Fibroblast of skin of back (primary cell): ENCODE measurements at regions not wholly inside any gene's neighbourhood (a gene's known extent, or its start where the extent isn't known, plus 50 kb on each side); places are given as distances from the start of the nearest gene placed in this dataset.
"Not testable (repeated sequence)": the region's sequence is repeated elsewhere in the genome, so short reads cannot be mapped to it uniquely, and the experiment has no call there.

ENCODE experiments used
- DNase-seq: peaks from one replicate; pipeline ENCODE4 v3.0.0-alpha.2; 2013

DNA sequence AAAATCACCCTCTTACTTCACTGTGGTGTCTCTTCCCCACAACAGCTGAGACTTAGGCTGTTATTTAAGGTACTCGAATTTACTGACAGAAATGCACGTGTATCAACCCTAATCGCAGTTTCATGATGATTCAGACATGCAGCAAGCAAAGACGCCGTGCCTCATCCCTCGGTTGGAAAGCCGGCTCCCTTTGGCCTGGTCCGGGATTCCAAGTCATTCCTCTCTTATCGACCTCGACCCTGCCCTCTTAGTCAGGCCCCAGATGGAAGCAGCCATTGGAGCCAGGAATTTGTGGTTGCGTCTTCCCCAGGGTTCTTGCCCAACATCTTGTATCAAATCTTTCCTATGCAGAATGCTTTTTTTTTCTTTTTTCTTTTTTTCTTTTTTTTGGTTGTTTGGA, 229.5 kb downstream of the GATA3 start:
- no peak for DNase-seq

DNA sequence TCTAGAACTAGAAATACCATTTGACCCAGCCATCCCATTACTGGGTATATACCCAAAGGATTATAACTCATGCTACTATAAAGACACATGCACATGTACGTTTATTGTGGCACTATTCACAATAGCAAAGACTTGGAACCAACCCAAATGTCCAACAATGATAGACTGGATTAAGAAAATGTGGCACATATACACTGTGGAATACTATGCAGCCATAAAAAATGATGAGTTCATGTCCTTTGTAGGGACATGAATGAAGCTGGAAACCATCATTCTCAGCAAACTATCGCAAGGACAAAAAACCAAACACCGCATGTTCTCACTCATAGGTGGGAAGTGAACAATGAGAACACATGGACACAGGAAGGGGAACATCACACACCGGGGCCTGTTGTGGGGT, 231.5 kb downstream of the GATA3 start:
- not testable (repeated sequence) for DNase-seq

DNA sequence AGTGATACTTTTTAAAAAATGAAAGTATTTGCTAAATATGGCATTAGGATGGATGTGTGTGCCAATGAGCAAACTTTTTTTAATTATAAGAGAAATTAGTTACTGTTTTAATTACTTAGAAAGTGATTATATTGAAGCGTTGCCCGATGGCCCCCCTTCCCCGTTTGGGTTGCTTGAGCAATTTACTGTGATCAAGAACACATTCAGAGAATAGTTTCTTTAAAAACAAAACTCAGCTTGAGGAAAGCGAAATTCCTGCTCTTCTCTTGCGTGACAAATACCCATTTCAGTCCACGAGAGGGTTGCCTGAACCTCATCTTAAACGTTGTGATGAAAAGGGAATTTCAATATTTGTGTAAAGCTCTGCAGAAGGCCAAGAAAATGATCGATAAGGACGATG, 234.1 kb downstream of the GATA3 start:
- no peak for DNase-seq

DNA sequence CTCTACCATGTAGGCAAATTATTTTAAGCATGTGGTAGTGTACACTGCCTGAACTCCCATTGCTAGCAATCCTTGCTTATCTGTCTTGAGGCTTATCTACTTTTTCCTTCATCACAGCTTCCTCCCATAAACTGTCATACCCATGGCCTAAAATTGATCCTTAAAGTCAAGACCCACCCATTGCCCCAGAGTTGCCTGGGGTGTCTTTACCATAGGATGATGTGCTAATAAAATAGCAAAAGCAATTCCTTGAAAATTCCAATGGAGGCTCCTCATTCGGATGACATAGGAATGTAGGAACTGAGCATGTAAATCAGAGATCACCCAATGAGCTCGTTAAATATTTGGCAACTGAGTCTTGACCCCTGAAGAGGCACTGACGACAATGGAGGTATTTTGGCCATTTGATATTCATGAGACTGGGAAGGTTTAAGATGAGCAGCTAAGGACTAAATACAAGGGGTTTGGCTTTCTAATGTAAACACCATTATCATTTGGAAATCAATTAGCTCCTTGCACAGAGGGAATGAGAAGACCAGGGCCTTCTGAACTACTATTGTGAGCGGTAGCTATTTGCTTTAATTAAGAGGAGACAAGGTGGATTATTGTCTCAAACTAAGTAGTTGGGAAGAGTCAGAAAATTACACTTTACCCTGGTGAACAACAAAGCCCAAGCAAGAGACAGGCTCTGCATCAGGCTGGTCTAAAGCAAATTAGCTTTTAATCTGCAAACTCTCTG, 234.9 kb downstream of the GATA3 start:
- DNase-seq: no peak

DNA sequence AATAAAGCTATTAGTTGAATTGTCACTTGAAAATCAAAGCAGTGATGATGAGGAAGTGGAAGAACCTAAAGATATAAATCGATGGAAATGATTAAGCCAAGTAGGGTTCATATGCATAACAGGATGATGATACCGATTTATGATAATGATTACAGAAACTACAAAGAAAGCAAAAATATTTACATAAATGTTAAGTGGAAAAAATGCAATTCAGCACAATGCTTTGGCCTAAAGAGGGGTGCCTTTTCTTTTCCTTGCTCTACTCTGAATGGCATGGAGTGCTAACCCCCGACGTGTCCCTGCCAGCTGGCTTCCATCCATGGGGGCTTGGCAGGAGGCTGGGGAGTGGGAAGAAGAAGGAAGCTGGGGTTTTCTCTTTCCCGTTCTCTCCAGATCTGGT, 240.3 kb downstream of the GATA3 start:
- DNase-seq: no peak

DNA sequence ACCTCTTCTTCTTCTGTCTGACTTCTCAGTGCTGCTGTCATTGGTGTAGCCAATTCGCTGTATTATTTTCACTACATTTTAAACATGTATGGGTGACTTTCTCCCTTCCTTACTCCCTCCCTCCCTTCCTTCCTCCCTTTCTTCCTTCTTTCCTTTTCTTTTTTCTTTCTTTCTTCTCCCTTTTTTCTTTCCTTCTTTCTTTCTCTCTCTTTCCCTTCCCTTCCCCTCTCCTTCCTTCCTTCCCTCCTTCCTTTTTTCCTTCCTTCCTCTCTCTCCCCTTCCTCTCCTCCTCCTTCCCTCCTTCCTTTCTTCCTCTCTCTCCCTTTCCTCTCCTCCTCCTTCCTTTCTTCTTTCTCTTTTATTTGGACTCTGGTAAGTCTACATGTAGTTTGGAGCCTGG, 240.8 kb downstream of the GATA3 start:
- DNase-seq: no peak

DNA sequence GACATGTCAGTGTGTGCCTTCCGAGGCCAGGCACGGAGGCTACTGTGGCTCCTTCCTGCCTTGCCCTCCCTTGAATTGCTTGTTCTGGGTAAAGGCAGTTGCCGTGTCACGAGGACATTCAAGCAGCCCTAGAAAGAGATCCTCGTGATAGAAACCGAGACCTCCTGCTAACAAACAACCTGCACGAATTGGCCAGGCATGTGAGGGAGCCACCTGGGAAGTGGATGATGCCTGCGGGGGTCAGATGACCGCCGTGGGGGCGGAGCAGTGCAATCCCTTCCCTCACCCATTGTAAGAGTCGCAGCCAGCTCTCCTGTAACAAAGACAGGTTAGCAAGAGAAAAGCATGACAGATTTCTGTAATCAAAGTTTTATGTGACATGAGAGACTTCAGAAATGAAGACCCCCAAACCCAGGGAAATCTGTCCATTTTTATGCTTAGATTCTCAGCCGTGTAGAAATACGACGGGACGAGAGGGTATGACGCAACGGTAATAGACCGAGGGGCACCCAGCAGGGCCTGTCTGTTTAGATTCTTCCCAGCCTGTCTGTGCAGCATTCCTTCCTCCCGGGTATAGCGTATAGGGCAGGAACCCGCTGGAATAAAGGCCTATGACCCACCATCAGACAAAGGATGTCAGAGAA, 241.7 kb downstream of the GATA3 start:
- no peak for DNase-seq

DNA sequence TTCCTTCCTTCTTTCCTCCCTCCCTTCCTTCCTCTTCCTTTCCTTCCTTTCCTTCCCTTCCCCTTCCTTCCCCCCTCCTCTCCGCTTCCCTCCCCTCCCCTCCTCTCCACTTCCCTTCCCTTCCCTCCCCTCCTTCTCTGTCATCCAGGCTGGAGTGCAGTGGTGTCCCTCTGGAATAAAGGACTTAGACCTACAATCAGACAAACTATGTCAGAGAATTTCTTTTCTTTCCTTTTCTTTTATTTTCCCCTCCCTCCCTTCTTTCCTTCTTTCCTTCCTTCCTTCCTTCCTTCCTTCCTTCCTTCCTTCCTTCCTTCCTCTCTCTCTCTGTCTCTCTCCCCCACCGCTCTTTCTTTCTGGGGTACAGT, 242.2 kb downstream of the GATA3 start:
- no peak for DNase-seq

DNA sequence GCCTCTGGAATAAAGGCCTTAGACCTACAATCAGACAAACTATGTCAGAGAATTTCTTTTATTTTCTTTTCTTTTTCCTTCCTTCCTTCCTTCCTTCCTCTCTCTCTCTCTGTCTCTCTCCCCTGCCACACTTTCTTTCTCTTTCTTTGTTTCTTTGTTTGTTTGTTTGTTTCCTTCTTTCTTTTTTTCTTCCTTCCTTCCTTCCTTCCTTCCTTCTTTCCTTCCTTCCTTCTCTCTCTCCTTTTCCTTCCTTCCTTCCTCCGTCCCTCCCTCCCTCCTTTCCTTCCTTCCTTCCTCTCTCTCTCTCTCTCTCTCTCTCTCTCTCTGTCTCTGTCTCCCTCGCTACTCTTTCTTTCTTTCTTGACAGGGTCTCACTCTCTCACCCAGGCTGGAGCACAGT, 242.6 kb downstream of the GATA3 start:
- DNase-seq: no peak

DNA sequence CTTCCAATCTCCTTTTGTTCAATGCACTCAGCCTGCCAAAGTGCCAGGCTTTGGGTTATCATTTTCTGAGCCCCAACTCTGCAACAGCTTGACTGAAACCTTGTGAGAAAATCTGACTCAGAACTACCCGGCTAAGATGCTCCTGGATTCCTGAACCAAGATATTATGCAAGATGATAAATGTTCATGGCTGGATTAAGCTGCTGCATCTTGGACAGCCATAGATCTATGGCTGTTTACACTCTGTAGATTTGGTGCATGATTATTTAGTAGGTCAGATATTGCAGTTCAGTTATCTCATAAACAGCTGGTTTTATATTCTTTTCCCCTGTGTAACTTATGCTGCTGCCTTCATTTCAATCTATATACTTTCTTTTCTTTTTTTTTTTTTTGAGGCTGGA, 243.5 kb downstream of the GATA3 start:
- no peak for DNase-seq

DNA sequence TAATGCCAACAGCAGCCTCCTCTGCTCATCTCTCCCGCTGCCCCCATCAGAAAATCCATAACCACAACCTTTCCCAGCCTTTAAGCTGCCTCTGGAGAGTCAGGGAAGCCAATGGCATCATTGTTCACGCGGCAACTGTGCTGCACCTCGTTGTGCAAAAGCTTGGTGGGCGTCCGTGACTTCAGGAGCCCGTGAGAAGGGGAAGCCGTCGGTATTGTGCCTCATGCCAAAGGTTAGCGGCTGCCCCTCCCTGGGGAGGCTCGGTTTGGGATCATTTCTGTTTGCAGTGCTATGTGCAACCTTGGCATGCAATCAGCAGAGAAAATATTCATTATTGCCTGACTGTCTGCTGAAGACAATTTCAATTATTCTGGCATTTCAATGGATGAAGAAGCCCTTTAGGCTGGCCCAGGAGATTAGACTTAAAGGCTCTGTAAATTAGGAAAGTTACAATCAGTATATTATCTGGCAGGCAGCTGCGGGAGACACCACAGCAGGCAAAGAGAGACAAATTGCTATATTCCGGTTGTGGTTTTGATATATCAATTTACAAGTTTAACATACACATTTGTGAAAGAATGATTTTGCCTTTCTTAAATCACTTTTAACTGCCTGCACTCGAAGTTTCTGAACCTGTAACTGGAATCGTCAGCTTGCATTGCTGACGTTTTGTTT, 244.5 kb downstream of the GATA3 start:
- no peak for DNase-seq

DNA sequence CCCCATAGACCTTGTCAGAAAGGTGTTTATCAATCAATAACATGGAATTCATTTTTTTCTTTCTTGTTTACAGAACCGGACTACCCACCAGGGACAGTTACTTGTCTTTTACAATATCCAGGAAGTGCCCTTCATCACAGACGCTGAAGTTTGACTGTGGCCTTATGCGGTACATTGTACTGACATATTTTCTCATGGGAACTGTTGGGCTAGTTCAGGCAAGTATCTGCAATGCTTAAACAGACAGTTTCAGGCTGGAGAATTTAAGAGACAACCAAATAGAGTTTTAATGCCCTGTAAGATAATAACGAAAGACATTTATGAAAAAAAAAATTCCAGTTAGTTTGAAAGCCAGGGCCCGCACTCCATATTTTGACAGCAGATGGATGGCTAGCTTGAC, 246.4 kb downstream of the GATA3 start:
- DNase-seq: no peak

DNA sequence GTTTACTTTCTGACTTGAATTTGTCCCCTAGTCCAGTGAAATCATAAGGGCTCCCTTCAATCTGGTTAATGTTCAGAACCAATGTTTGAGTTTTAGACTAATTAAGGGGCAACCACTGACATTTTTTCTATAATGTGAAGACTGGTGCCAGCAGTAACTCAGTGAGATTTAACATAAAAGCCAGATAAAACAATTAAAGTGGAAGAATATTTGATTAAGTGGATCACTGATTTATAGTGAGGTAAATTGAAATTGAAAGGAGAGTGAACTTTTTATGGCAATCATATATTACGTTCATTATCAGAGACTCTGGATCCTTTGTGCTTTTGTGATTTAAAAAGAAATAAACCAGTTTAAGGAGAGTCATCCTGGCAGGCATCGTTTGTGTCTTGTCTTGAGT, 246.8 kb downstream of the GATA3 start:
- no peak for DNase-seq

DNA sequence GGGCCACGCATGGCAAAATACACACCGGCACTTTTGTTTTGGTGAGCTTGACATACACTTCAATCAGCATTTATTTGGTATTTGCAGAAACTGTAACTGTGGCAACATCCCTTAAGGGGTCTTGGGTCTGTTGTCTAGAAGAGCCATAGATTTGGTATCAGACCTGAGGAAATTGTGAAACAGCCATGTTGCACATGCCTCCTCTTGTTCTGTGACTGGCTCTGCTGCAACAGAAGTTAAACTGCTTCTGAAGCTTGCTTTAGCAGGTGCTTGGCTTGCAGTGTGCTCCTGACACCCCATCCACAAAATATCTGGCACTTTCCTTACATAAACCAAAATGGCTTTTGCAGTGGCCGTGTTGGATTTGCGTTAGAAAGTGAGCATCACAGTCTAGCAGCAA, 247.3 kb downstream of the GATA3 start:
- DNase-seq: no peak

DNA sequence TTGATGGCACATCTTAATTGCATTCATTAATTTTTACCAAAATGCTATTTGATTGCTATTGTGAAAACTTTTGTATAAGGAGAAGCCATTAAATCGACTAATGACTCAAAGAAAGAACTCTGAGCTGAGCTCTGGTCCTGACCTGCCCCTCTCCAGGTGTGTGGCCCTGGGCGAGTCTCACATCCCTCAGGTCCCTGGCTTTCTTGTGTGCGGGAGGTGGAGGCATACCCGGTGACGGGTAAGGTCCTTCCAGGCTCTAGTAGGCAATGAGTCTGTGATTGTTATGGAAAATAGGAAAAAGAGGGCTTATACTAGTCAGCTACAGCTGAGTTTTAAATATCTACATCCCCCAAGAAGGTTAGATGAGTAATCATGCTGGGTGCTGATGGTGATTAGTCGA, 248.1 kb downstream of the GATA3 start:
- DNase-seq: no peak

DNA sequence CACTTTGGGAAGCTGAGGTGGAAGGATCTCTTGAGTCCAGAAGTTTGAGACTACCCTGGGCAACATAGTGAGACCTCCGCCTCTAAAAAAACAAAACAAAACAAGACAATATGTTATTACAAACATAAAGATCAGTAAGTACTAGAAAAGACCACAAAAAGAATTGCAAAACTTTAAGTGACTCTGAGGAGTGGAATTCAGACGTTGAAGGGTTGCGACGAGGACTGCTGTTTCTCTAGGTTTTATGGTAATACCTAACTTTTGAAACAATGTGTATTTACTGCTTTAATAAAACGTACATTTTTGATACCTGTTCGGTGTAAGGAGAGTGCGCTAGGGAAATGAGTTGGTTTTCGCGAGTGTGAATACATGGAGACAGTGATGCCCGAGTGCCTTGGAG, 250.4 kb downstream of the GATA3 start:
- no peak for DNase-seq

DNA sequence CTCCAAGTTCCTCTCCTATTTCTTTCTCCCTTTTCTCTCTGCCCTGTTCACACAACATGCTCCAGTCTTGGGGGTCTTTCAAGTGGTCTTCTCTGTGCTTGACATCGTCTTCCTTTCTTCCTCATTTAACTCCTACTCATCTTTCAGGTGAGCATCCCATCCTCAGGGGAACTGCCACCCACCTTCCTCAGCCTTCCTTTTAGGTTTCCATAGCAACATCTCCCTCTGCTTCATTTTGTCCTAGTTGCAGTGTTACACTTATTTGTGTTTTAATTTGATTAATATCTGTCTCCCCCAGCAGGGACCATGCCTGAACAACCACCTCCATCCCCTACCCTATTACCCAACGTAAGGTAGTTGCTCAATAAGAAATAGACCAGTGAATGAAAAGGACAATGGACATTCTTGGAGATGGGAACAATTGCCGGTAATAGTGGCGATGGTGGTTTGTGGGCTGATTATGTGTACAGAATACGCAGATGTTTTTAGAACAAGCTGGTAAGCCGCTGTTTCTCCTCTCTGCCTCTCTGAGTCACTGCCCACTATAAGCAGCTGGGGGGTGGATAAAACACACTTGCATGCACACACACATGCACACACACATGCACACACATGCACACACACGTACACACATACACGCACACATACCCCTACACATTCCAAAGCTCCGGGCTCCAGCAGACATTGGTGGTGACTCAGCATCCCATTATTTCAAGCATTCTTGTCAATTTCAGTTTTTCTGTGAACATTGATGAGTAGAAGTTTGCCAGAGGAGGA, 251.6 kb downstream of the GATA3 start:
- DNase-seq: no peak

DNA sequence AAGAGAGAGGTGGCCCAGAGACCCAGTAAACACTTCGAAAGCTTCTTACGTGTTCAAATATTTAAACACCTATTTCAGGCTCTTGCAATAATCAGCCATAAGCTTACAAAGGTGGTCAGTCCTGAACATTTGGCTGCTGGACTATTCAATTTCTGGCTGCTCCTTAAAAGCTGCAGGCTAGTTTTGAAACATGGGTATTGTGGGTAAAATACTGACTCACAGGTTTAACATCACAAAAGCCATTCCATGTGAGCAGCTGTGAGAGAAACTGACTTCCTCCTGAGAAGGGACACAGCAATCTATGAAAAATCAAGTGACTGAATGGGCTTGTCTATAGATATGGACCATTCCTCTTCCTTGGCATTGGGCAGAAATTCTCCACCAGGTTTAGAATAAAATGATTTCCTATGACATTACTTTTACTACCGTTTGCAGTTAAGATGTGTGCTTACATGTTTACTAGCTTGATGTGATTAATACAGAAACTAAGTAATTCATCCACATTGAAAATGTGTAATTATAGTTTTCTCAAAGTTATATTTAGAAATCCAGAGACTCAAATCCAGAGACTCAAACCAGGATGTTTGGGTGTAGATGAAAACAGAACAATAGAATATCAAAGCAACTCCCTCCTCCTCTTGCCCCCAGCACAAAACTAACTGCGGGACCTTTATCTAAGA, 252.3 kb downstream of the GATA3 start:
- DNase-seq: no peak

DNA sequence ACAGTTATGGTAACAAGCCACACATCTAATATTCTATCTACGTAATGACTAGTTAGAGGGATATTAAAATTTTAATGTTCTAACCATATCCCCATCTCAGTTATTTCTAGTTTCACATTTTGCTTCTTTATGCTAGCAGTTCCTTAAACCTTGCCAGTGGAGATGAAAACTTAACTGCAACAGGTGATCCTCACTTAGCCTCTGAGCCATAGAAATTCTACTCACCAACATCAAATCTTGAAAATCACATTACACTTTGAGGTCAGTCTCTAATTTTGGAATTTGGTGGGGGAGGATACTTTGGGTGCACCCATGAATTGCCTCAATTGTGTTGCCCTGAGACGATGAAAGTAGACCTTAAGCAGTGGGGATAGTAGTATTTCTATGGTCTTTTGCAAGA, 256.4 kb downstream of the GATA3 start:
- DNase-seq: no peak

DNA sequence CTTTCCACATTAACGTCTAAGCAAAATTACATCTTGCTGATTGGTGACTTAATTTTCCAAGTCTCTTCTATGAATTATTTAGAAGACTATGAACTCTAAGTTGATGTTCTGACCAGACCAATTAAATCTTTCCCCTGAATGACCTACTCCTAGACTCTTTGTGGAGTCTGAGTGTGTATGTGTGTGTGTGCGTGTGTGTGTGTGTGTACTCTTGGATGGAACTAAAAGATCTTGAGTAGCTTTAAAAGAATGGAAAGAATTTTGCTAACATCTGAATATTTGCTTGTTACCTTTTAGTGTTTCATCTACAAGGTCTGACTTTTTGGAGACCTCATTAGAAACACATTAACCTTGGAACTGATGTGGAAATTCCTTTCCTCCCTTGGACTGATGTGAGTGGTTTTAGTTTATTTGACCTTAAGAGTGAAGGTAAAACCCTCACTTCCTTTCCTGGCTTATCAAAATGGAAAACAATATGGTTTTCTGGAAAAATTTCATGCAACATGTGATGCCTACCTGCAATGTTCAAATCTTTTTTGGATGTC, 257.1 kb downstream of the GATA3 start:
- DNase-seq: no peak

DNA sequence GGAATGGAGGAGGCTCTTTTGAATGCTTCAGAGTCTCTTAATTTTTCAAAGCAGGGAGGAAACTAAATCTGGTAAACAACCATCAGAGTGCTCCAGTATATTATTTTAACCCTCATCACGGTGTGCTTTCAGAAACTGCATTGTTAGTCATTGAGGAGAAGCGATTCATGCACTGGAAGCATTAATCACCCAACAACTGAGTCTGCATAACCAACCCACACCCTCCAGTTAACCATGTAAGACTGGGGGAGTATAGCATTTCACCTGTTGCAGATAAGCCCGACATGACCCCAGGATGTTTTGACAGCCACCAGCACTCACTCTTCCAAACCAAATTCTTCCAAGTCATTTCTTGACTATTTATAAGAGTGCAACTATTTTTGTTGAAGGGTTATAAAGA, 257.6 kb downstream of the GATA3 start:
- no peak for DNase-seq

DNA sequence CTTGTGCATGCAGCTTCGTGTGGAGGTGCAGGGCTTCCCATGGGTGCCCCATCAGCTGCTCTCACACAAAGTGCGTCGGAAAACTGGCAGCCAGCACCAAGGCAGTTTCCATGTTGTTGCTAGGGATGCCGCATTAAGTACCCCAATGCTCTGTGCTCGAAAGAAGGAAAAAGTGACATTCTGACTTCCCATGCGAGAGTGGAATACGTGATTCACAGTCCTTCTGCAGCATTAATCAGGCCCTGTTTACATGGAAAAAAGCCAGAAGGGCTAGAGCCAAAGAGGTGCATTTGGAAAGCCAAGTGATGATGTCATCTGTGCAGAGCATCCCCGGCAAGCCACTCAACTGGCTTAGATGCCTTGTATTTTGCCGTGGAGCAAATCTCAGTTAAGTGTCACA, 258.3 kb downstream of the GATA3 start:
- DNase-seq: no peak

DNA sequence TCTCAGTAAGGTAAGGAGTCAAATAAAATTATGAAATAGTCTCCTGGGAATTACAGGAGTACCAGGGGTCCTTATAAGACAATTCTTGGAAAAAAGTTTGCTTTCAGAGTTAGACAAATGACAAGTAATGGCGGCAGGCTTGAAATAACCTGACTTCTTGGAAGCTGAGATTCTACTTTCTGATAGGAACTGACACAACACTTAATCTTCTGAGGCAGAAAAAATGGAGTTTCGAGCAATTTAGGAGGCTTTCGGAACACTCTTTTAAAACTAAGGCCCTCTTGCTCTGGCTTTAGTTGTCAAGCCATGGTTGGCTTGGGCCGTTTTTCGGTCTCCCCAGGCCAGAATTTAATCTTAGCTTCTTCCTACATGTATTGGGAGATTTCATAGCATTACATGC, 260.0 kb downstream of the GATA3 start:
- DNase-seq: no peak
